ENCODE measurements at regions not wholly inside any gene's neighbourhood (a gene's known extent, or its start where the extent isn't known, plus 50 kb on each side); places are given as distances from the start of the nearest gene placed in this dataset.

GRCh38 chr6:95384988-95385387, 192.3 kb upstream of the MANEA start:
- Mint-ChIP-seq H3K4me1 (no peaks in the 10 kb centered on the region), H3K4me3 (no peak overlapping the region), H3K27me3 (no peaks in the 10 kb centered on the region), H3K27ac (no peak overlapping the region), H3K9me3 (ENCODE audit: low read depth) (peaks cover 3% of the 10 kb centered on the region), H3K36me3 (ENCODE audit: low read depth) (no peaks in the 10 kb centered on the region)
- no peak for DNase-seq
- intact Hi-C loops (cut with DNase I, micrococcal nuclease), result no loop called here
- CTCF ChIA-PET, result interaction anchor here (1.2 kb wide), 1 partner anchor 31 kb away, joined by 3 read pairs; no protein-coding TSS in a partner anchor
- ATAC-seq, result no peak
- POLR2A ChIA-PET, result no interaction called here

GRCh38 chr6:95387845-95388244, 189.5 kb upstream of the MANEA start:
- ATAC-seq (no peak), DNase-seq (no peak)
- Mint-ChIP-seq H3K9me3 (ENCODE audit: low read depth) (no peaks in the 10 kb centered on the region), H3K4me1 (no peaks in the 10 kb centered on the region), H3K4me3 (no peak overlapping the region), H3K36me3 (ENCODE audit: low read depth) (no peaks in the 10 kb centered on the region), H3K27ac (no peak overlapping the region), H3K27me3 (no peaks in the 10 kb centered on the region)
- ChIA-PET CTCF (no interaction called here), POLR2A (no interaction called here)
- intact Hi-C loops (cut with DNase I, micrococcal nuclease), result no loop called here

GRCh38 chr6:95404777-95405176, 172.6 kb upstream of the MANEA start:
- Mint-ChIP-seq H3K4me1 (no peaks in the 10 kb centered on the region), H3K9me3 (ENCODE audit: low read depth) (no peaks in the 10 kb centered on the region), H3K27ac (no peak overlapping the region), H3K27me3 (peaks cover 3% of the 10 kb centered on the region), H3K36me3 (ENCODE audit: low read depth) (no peaks in the 10 kb centered on the region), H3K4me3 (no peak overlapping the region)
- ATAC-seq (no peak), DNase-seq (no peak)
- POLR2A ChIA-PET, result no interaction called here
- intact Hi-C loops (cut with DNase I, micrococcal nuclease), result no loop called here
- CTCF ChIA-PET, result no interaction called here

- no peaks in the 10 kb centered on the region for H3K27me3 Mint-ChIP-seq
- H3K9me3 Mint-ChIP-seq (ENCODE audit: low read depth), result no peaks in the 10 kb centered on the region
- H3K4me3 Mint-ChIP-seq, result no peak overlapping the region
- intact Hi-C loops (cut with DNase I, micrococcal nuclease), result no loop called here
- no peaks in the 10 kb centered on the region for H3K4me1 Mint-ChIP-seq
- no peak for ATAC-seq
- H3K27ac Mint-ChIP-seq, result no peak overlapping the region
- DNase-seq, result no peak
- ChIA-PET POLR2A (no interaction called here), CTCF (interaction anchor here (0.8 kb wide), 1 partner anchor 44 kb away, joined by 3 read pairs; no protein-coding TSS in a partner anchor)
- H3K36me3 Mint-ChIP-seq (ENCODE audit: low read depth), result no peaks in the 10 kb centered on the region
Measured at GRCh38 chr6:95408111-95408510, 169.2 kb upstream of the MANEA start.

- CTCF ChIA-PET, result interaction anchor here (0.6 to 1.1 kb wide), 2 partner anchors 42 to 958 kb away, joined by 3 to 4 read pairs; no protein-coding TSS in a partner anchor
- H3K27me3 Mint-ChIP-seq, result no peaks in the 10 kb centered on the region
- POLR2A ChIA-PET, result no interaction called here
- ATAC-seq (no peak), DNase-seq (no peak)
- H3K4me1 Mint-ChIP-seq, result no peaks in the 10 kb centered on the region
- H3K9me3 Mint-ChIP-seq (ENCODE audit: low read depth), result no peaks in the 10 kb centered on the region
- no peak overlapping the region for H3K27ac Mint-ChIP-seq
- intact Hi-C loops (cut with DNase I, micrococcal nuclease), result no loop called here
- no peak overlapping the region for H3K4me3 Mint-ChIP-seq
- H3K36me3 Mint-ChIP-seq (ENCODE audit: low read depth), result no peaks in the 10 kb centered on the region
Measured at GRCh38 chr6:95410168-95410567, 167.2 kb upstream of the MANEA start.

- POLR2A ChIA-PET, result no interaction called here
- CTCF ChIA-PET, result interaction anchor here (1.0 kb wide), 1 partner anchor 59 kb away, joined by 3 read pairs; no protein-coding TSS in a partner anchor
- no peaks in the 10 kb centered on the region for H3K4me1 Mint-ChIP-seq
- no peak overlapping the region for H3K4me3 Mint-ChIP-seq
- no peak for ATAC-seq
- H3K9me3 Mint-ChIP-seq (ENCODE audit: low read depth), result no peaks in the 10 kb centered on the region
- peaks cover 1% of the 10 kb centered on the region for H3K27me3 Mint-ChIP-seq
- DNase-seq, result no peak
- H3K36me3 Mint-ChIP-seq (ENCODE audit: low read depth), result no peaks in the 10 kb centered on the region
- H3K27ac Mint-ChIP-seq, result no peak overlapping the region
- intact Hi-C loops (cut with DNase I, micrococcal nuclease), result no loop called here
Measured at GRCh38 chr6:95413789-95414188, 163.5 kb upstream of the MANEA start.

- H3K9me3 Mint-ChIP-seq (ENCODE audit: low read depth), result peaks cover 5% of the 10 kb centered on the region
- peaks cover 1% of the 10 kb centered on the region for H3K27me3 Mint-ChIP-seq
Measured at GRCh38 chr6:95417856-95418255, 159.5 kb upstream of the MANEA start.

GRCh38 chr6:95420792-95421191, 156.5 kb upstream of the MANEA start:
- intact Hi-C loops (cut with DNase I, micrococcal nuclease), result no loop called here
- no peaks in the 10 kb centered on the region for H3K36me3 Mint-ChIP-seq (ENCODE audit: low read depth)
- no peak overlapping the region for H3K4me3 Mint-ChIP-seq
- no peak for DNase-seq
- ATAC-seq, result no peak
- H3K9me3 Mint-ChIP-seq (ENCODE audit: low read depth), result peaks cover 5% of the 10 kb centered on the region
- no peaks in the 10 kb centered on the region for H3K27me3 Mint-ChIP-seq
- ChIA-PET POLR2A (no interaction called here), CTCF (no interaction called here)
- no peaks in the 10 kb centered on the region for H3K4me1 Mint-ChIP-seq
- no peak overlapping the region for H3K27ac Mint-ChIP-seq

More at GRCh38 chr6:95417856-95418255, 159.5 kb upstream of the MANEA start:
- ChIA-PET POLR2A (no interaction called here), CTCF (interaction anchor here (0.8 kb wide), 1 partner anchor 266 kb away, joined by 3 read pairs; no protein-coding TSS in a partner anchor)
- Mint-ChIP-seq H3K27ac (no peak overlapping the region), H3K4me1 (no peaks in the 10 kb centered on the region), H3K4me3 (no peak overlapping the region), H3K36me3 (ENCODE audit: low read depth) (no peaks in the 10 kb centered on the region)
- ATAC-seq, result no peak
- intact Hi-C loops (cut with DNase I, micrococcal nuclease), result no loop called here
- DNase-seq, result no peak

GRCh38 chr6:95423331-95423730, 154.0 kb upstream of the MANEA start:
- CTCF ChIA-PET, result interaction anchor here (0.6 kb wide), 1 partner anchor 743 kb away, joined by 3 read pairs; no protein-coding TSS in a partner anchor
- intact Hi-C loops (cut with DNase I, micrococcal nuclease), result no loop called here
- POLR2A ChIA-PET, result no interaction called here

GRCh38 chr6:95431637-95432228, 145.6 kb upstream of the MANEA start:
- POLR2A ChIA-PET, result no interaction called here
- intact Hi-C loops (cut with DNase I, micrococcal nuclease), result loop anchor here (2.0 to 5.0 kb wide), 5 partner anchors 389 to 1626 kb away; no protein-coding TSS in a partner anchor

More at GRCh38 chr6:95423331-95423730, 154.0 kb upstream of the MANEA start:
- no peaks in the 10 kb centered on the region for H3K4me1 Mint-ChIP-seq
- ATAC-seq (no peak), DNase-seq (no peak)
- H3K9me3 Mint-ChIP-seq (ENCODE audit: low read depth), result peaks cover 5% of the 10 kb centered on the region
- H3K27ac Mint-ChIP-seq, result no peak overlapping the region
- H3K36me3 Mint-ChIP-seq (ENCODE audit: low read depth), result no peaks in the 10 kb centered on the region
- no peaks in the 10 kb centered on the region for H3K27me3 Mint-ChIP-seq
- H3K4me3 Mint-ChIP-seq, result no peak overlapping the region

GRCh38 chr6:95439741-95440140, 137.6 kb upstream of the MANEA start:
- CTCF ChIA-PET, result no interaction called here
- POLR2A ChIA-PET, result no interaction called here
- H3K27ac Mint-ChIP-seq, result no peak overlapping the region
- H3K27me3 Mint-ChIP-seq, result peaks cover 4% of the 10 kb centered on the region
- intact Hi-C loops (cut with DNase I, micrococcal nuclease), result no loop called here
- no peaks in the 10 kb centered on the region for H3K4me1 Mint-ChIP-seq
- no peak overlapping the region for H3K4me3 Mint-ChIP-seq
- ATAC-seq (no peak), DNase-seq (no peak)
- H3K9me3 Mint-ChIP-seq (ENCODE audit: low read depth), result no peaks in the 10 kb centered on the region
- H3K36me3 Mint-ChIP-seq (ENCODE audit: low read depth), result no peaks in the 10 kb centered on the region

More at GRCh38 chr6:95431637-95432228, 145.6 kb upstream of the MANEA start:
- no peaks in the 10 kb centered on the region for H3K9me3 Mint-ChIP-seq (ENCODE audit: low read depth)
- H3K27me3 Mint-ChIP-seq, result no peaks in the 10 kb centered on the region
- peak; percentile 59 for DNase-seq
- no peak overlapping the region for H3K27ac Mint-ChIP-seq
- no peaks in the 10 kb centered on the region for H3K4me1 Mint-ChIP-seq
- H3K4me3 Mint-ChIP-seq, result no peak overlapping the region
- CTCF ChIA-PET, result no interaction called here
- no peak for ATAC-seq
- no peaks in the 10 kb centered on the region for H3K36me3 Mint-ChIP-seq (ENCODE audit: low read depth)

- intact Hi-C loops (cut with DNase I, micrococcal nuclease), result no loop called here
- Mint-ChIP-seq H3K4me1 (no peaks in the 10 kb centered on the region), H3K27ac (no peak overlapping the region), H3K36me3 (ENCODE audit: low read depth) (no peaks in the 10 kb centered on the region), H3K9me3 (ENCODE audit: low read depth) (no peaks in the 10 kb centered on the region), H3K27me3 (peaks cover 3% of the 10 kb centered on the region), H3K4me3 (no peak overlapping the region)
- no peak for DNase-seq
- POLR2A ChIA-PET, result no interaction called here
- CTCF ChIA-PET, result no interaction called here
- no peak for ATAC-seq
Measured at GRCh38 chr6:95448208-95448607, 129.1 kb upstream of the MANEA start.

All from activated CD4-positive, alpha-beta T cell treated with anti-CD3 and anti-CD28 coated beads for 36 hours (primary cell).